ENCODE measurements at regions not wholly inside any gene's neighbourhood (a gene's known extent, or its start where the extent isn't known, plus 50 kb on each side); places are given as distances from the start of the nearest gene placed in this dataset.

DNA sequence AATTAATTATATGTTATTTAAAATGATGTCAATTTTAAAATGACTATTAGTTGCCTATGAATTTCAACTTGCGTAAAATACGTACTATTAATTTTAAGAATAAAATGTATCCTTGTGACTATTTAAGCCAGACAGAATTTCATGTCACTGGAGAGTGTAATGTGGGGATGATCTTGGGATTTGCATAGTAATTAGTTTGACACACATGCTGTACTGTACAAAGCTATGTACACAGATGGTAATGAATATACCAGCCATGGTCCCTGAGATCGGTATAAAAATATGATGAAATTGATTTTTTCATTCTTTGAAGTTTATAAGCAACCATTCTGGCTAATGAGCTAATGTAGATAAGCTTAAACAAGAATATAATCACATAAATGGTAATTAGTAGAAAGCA is 134.4 kb upstream of the ROBO1 start:
- no peak for TF ChIP-seq EP300 (IDR thresholded peaks at IDR 0.05)
- no peak for TF ChIP-seq POLR2AphosphoS5 (IDR thresholded peaks at IDR 0.05)
- TF ChIP-seq, protein P1, sequence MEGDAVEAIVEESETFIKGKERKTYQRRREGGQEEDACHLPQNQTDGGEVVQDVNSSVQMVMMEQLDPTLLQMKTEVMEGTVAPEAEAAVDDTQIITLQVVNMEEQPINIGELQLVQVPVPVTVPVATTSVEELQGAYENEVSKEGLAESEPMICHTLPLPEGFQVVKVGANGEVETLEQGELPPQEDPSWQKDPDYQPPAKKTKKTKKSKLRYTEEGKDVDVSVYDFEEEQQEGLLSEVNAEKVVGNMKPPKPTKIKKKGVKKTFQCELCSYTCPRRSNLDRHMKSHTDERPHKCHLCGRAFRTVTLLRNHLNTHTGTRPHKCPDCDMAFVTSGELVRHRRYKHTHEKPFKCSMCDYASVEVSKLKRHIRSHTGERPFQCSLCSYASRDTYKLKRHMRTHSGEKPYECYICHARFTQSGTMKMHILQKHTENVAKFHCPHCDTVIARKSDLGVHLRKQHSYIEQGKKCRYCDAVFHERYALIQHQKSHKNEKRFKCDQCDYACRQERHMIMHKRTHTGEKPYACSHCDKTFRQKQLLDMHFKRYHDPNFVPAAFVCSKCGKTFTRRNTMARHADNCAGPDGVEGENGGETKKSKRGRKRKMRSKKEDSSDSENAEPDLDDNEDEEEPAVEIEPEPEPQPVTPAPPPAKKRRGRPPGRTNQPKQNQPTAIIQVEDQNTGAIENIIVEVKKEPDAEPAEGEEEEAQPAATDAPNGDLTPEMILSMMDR (IDR thresholded peaks at IDR 0.05) = no peak
- no peak for TF ChIP-seq POLR2A (IDR thresholded peaks at IDR 0.05; ENCODE audit: low read depth)
- intact Hi-C loops (cut with DNase I) = no loop called here
- Histone ChIP-seq H3K27me3 (no peaks in the 10 kb centered on the region), H3K36me3 (no peaks in the 10 kb centered on the region), H3K27ac (replicated peaks in 1 of 4) (no peak overlapping the region), H3K9me3 (no peaks in the 10 kb centered on the region), H3K4me3 (no peak overlapping the region), H3K4me1 (no peaks in the 10 kb centered on the region)
- DNase-seq (ENCODE audit: extremely low spot score) = no peak
- WGBS = 94% methylated on average over 3 of the region's 3 CpGs

- TF ChIP-seq, protein P1 (IDR thresholded peaks at IDR 0.05) = no peak
- TF ChIP-seq POLR2AphosphoS5 (IDR thresholded peaks at IDR 0.05) (no peak), POLR2A (IDR thresholded peaks at IDR 0.05; ENCODE audit: low read depth) (no peak), EP300 (IDR thresholded peaks at IDR 0.05) (no peak)
- no peaks in the 10 kb centered on the region for H3K9me3 ChIP-seq
- no peaks in the 10 kb centered on the region for H3K27me3 ChIP-seq
- no peak overlapping the region for H3K4me3 ChIP-seq
- no peaks in the 10 kb centered on the region for H3K36me3 ChIP-seq
- H3K4me1 ChIP-seq = no peaks in the 10 kb centered on the region
- 66% methylated on average over 4 of the region's 4 CpGs for WGBS
- H3K27ac ChIP-seq (replicated peaks in 1 of 4) = no peak overlapping the region
- intact Hi-C loops (cut with DNase I) = no loop called here
- DNase-seq (ENCODE audit: extremely low spot score) = no peak
Observed at GRCh38 chr3:79898907-79899306, 131.1 kb upstream of the ROBO1 start.

GRCh38 chr3:79896086-79896485 is 128.3 kb upstream of the ROBO1 start:
- Histone ChIP-seq H3K27me3 (no peaks in the 10 kb centered on the region), H3K9me3 (no peaks in the 10 kb centered on the region), H3K36me3 (no peaks in the 10 kb centered on the region), H3K27ac (replicated peaks in 1 of 4) (no peak overlapping the region), H3K4me1 (no peaks in the 10 kb centered on the region), H3K4me3 (no peak overlapping the region)
- no peak for DNase-seq (ENCODE audit: extremely low spot score)
- TF ChIP-seq POLR2AphosphoS5 (IDR thresholded peaks at IDR 0.05) (no peak), POLR2A (IDR thresholded peaks at IDR 0.05; ENCODE audit: low read depth) (no peak), EP300 (IDR thresholded peaks at IDR 0.05) (no peak)
- TF ChIP-seq, protein P1 (IDR thresholded peaks at IDR 0.05) = no peak
- intact Hi-C loops (cut with DNase I) = no loop called here
- 54% methylated on average over 1 of the region's 1 CpG for WGBS

GRCh38 chr3:79887213-79887612 is 119.4 kb upstream of the ROBO1 start:
- intact Hi-C loops (cut with DNase I) = no loop called here
- H3K4me3 ChIP-seq = no peak overlapping the region

DNA sequence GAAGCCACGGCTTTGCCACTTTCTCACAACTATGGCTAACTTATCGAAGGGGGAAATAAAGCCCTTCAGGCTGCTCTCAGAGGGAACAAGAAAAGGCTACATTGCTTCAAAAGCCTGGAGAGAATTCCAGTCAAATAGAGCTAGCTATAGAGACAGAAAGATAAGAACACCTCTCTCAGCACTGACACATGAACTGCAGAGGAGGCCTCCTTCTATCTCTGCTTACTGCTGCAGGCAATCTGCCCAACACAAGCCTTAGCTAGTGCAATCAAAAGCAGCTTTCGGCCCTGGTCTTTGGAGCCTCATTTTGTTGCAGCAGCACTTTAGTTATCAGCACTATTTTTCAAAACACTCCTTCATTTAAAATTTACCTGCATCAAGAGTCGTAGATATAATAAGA is 118.4 kb upstream of the ROBO1 start:
- H3K27ac ChIP-seq (replicated peaks in 1 of 4) = no peak overlapping the region
- no peaks in the 10 kb centered on the region for H3K9me3 ChIP-seq
- DNase-seq (ENCODE audit: extremely low spot score) = no peak
- H3K4me1 ChIP-seq = no peaks in the 10 kb centered on the region
- H3K36me3 ChIP-seq = no peaks in the 10 kb centered on the region
- 54% methylated on average over 4 of the region's 4 CpGs for WGBS
- TF ChIP-seq, protein P1 (IDR thresholded peaks at IDR 0.05) = no peak
- TF ChIP-seq POLR2A (IDR thresholded peaks at IDR 0.05; ENCODE audit: low read depth) = no peak
- no peak for TF ChIP-seq POLR2AphosphoS5 (IDR thresholded peaks at IDR 0.05)
- H3K4me3 ChIP-seq = no peak overlapping the region
- intact Hi-C loops (cut with DNase I) = no loop called here
- no peaks in the 10 kb centered on the region for H3K27me3 ChIP-seq

More at GRCh38 chr3:79887213-79887612, 119.4 kb upstream of the ROBO1 start:
- WGBS = 65% methylated on average over 2 of the region's 2 CpGs
- no peaks in the 10 kb centered on the region for H3K27me3 ChIP-seq
- DNase-seq (ENCODE audit: extremely low spot score) = no peak
- no peak overlapping the region for H3K27ac ChIP-seq (replicated peaks in 1 of 4)
- H3K9me3 ChIP-seq = no peaks in the 10 kb centered on the region
- no peaks in the 10 kb centered on the region for H3K4me1 ChIP-seq
- TF ChIP-seq POLR2A (IDR thresholded peaks at IDR 0.05; ENCODE audit: low read depth) (no peak), EP300 (IDR thresholded peaks at IDR 0.05) (no peak), POLR2AphosphoS5 (IDR thresholded peaks at IDR 0.05) (no peak)
- TF ChIP-seq, protein P1 (IDR thresholded peaks at IDR 0.05) = no peak
- H3K36me3 ChIP-seq = no peaks in the 10 kb centered on the region

All from esophagus muscularis mucosa (tissue), 4 donors.